ENCODE measurements at regions not wholly inside any gene's neighbourhood (a gene's known extent, or its start where the extent isn't known, plus 50 kb on each side); places are given as distances from the start of the nearest gene placed in this dataset.

GRCh38 chr12:83818881-83819280 lies 1093.7 kb downstream of the SLC6A15 start:
- DNase-seq (ENCODE audit: low spot score): no peak

- no peak for DNase-seq (ENCODE audit: low spot score)
Observed at GRCh38 chr12:83817730-83818129, 1094.9 kb downstream of the SLC6A15 start.

- no peak for DNase-seq (ENCODE audit: low spot score)
Observed at GRCh38 chr12:83808591-83808990, 1104.0 kb downstream of the SLC6A15 start.

GRCh38 chr12:83807871-83808270 lies 1104.7 kb downstream of the SLC6A15 start:
- DNase-seq (ENCODE audit: low spot score): no peak

- no peak for DNase-seq (ENCODE audit: low spot score)
Observed at GRCh38 chr12:83805873-83806272, 1106.7 kb downstream of the SLC6A15 start.

GRCh38 chr12:83805156-83805772 lies 1107.3 kb downstream of the SLC6A15 start:
- no peak for DNase-seq (ENCODE audit: low spot score)

GRCh38 chr12:83801972-83802371 lies 1110.6 kb downstream of the SLC6A15 start:
- DNase-seq (ENCODE audit: low spot score): no peak

- DNase-seq (ENCODE audit: low spot score): no peak
Observed at GRCh38 chr12:83800022-83800421, 1112.6 kb downstream of the SLC6A15 start.

GRCh38 chr12:83796531-83796930 lies 1109.8 kb downstream of the TMTC2 start:
- no peak for DNase-seq (ENCODE audit: low spot score)

- DNase-seq (ENCODE audit: low spot score): no peak
Observed at GRCh38 chr12:83793616-83794015, 1106.9 kb downstream of the TMTC2 start.

GRCh38 chr12:83784298-83784890 lies 1097.7 kb downstream of the TMTC2 start:
- no peak for DNase-seq (ENCODE audit: low spot score)

GRCh38 chr12:83779526-83779925 lies 1092.8 kb downstream of the TMTC2 start:
- no peak for DNase-seq (ENCODE audit: low spot score)

- DNase-seq (ENCODE audit: low spot score): no peak
Observed at GRCh38 chr12:83769151-83769550, 1082.4 kb downstream of the TMTC2 start.

GRCh38 chr12:83767723-83768122 lies 1081.0 kb downstream of the TMTC2 start:
- DNase-seq (ENCODE audit: low spot score): no peak

- DNase-seq (ENCODE audit: low spot score): no peak
Observed at GRCh38 chr12:83763425-83763824, 1076.7 kb downstream of the TMTC2 start.

- DNase-seq (ENCODE audit: low spot score): no peak
Observed at GRCh38 chr12:83759906-83760305, 1073.2 kb downstream of the TMTC2 start.

- DNase-seq (ENCODE audit: low spot score): no peak
Observed at GRCh38 chr12:83758888-83759631, 1072.4 kb downstream of the TMTC2 start.

- DNase-seq (ENCODE audit: low spot score): no peak
Observed at GRCh38 chr12:83753904-83754303, 1067.2 kb downstream of the TMTC2 start.

GRCh38 chr12:83753205-83753604 lies 1066.5 kb downstream of the TMTC2 start:
- DNase-seq (ENCODE audit: low spot score): no peak

- no peak for DNase-seq (ENCODE audit: low spot score)
Observed at GRCh38 chr12:83739607-83740006, 1052.9 kb downstream of the TMTC2 start.

GRCh38 chr12:83710851-83711250 lies 1024.1 kb downstream of the TMTC2 start:
- DNase-seq (ENCODE audit: low spot score): no peak

- DNase-seq (ENCODE audit: low spot score): no peak
Observed at GRCh38 chr12:83709899-83710298, 1023.2 kb downstream of the TMTC2 start.

GRCh38 chr12:83700838-83701237 lies 1014.1 kb downstream of the TMTC2 start:
- DNase-seq (ENCODE audit: low spot score): no peak
